ENCODE measurements at regions not wholly inside any gene's neighbourhood (a gene's known extent, or its start where the extent isn't known, plus 50 kb on each side); places are given as distances from the start of the nearest gene placed in this dataset.
"Not testable (repeated sequence)": the region's sequence is repeated elsewhere in the genome, so short reads cannot be mapped to it uniquely, and the experiment has no call there.

GRCh38 chr2:194674043-194674442, 983.0 kb upstream of the SLC39A10 start:
- no peaks in the 10 kb centered on the region for H3K36me3 ChIP-seq
- intact Hi-C loops (cut with DNase I): no loop called here
- WGBS, 2 donors: 59 to 75% methylated on average over 1 of the region's 1 CpG
- peaks cover 0 to 2% (median 0%) of the 10 kb centered on the region in 4 donors for H3K9me3 ChIP-seq
- no peaks in the 10 kb centered on the region for H3K4me1 ChIP-seq
- DNase-seq: no peak
- H3K27ac ChIP-seq: no peak overlapping the region
- no peak overlapping the region for H3K4me3 ChIP-seq
- no peaks in the 10 kb centered on the region for H3K27me3 ChIP-seq
- TF ChIP-seq POLR2A (IDR thresholded peaks at IDR 0.05) (no peak), CTCF (IDR thresholded peaks at IDR 0.05) (no peak), POLR2AphosphoS5 (IDR thresholded peaks at IDR 0.05) (no peak), EP300 (IDR thresholded peaks at IDR 0.05) (no peak)

- 87 to 89% methylated on average over 3 of the region's 3 CpGs for WGBS, 2 donors
Observed at GRCh38 chr2:194672994-194673393, 984.0 kb upstream of the SLC39A10 start.

DNA sequence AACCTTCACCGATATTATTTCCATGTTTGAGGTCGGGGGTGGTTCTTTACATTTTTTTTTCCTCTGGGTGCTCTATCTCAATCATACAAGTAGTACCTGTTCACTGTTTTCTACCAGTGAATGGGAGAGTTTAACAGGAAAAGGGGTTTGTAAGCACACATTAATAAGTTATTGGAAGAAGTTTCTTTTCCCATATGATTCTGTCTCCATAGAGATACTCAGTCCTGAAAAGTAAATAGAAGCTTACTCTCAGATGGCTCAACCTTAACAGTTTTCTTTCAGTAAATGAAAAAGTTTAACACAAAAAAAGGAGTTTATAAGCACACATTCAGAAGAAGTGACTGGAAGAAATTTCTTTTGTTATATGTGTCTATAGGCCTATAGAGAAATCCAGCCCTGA, 995.6 kb upstream of the SLC39A10 start:
- 93 to 94% methylated on average over 2 of the region's 2 CpGs for WGBS, 2 donors
- TF ChIP-seq POLR2AphosphoS5 (IDR thresholded peaks at IDR 0.05): no peak
- no peak for TF ChIP-seq CTCF (IDR thresholded peaks at IDR 0.05)
- TF ChIP-seq EP300 (IDR thresholded peaks at IDR 0.05): no peak
- TF ChIP-seq POLR2A (IDR thresholded peaks at IDR 0.05): no peak
- Histone ChIP-seq H3K27ac (no peak overlapping the region), H3K9me3 (no peaks in the 10 kb centered on the region), H3K36me3 (no peaks in the 10 kb centered on the region), H3K27me3 (no peaks in the 10 kb centered on the region), H3K4me1 (peaks cover 0 to 4% (median 0%) of the 10 kb centered on the region in 4 donors), H3K4me3 (no peak overlapping the region)
- no peak for DNase-seq
- intact Hi-C loops (cut with DNase I): no loop called here

More at GRCh38 chr2:194672994-194673393, 984.0 kb upstream of the SLC39A10 start:
- intact Hi-C loops (cut with DNase I): no loop called here
- no peak for DNase-seq
- no peak overlapping the region for H3K4me3 ChIP-seq
- H3K9me3 ChIP-seq: peaks cover 0 to 2% (median 0%) of the 10 kb centered on the region in 4 donors
- TF ChIP-seq CTCF (IDR thresholded peaks at IDR 0.05) (no peak), POLR2A (IDR thresholded peaks at IDR 0.05) (no peak), POLR2AphosphoS5 (IDR thresholded peaks at IDR 0.05) (no peak), EP300 (IDR thresholded peaks at IDR 0.05) (no peak)
- H3K27ac ChIP-seq: no peak overlapping the region
- no peaks in the 10 kb centered on the region for H3K27me3 ChIP-seq
- H3K4me1 ChIP-seq: no peaks in the 10 kb centered on the region
- no peaks in the 10 kb centered on the region for H3K36me3 ChIP-seq

DNA sequence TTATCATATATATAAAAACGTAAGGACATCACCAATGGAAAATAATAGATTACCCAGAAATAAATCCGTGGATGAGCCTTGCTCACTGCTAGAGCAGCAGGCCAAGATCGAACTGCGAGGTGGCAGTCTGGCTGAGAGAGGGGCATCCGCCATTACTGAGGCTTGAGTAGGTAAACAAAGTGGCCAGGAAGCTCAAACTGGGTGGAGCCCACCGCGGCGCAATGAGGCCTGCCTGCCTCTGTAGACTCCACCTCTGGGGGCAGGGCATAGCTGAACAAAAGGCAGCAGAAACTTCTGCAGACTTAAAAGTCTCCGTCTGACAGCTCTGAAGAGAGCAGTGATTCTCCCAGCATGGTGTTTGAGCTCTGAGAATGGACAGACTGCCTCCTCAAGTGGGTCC, 1018.0 kb upstream of the SLC39A10 start:
- H3K27me3 ChIP-seq; intact Hi-C loops (cut with DNase I); H3K36me3 ChIP-seq; H3K9me3 ChIP-seq; H3K27ac ChIP-seq; DNase-seq; H3K4me3 ChIP-seq; H3K4me1 ChIP-seq: not testable (repeated sequence)
- 85 to 90% methylated on average over 9 of the region's 9 CpGs for WGBS, 2 donors

- no peak overlapping the region for H3K4me3 ChIP-seq
- intact Hi-C loops (cut with DNase I): no loop called here
- H3K27ac ChIP-seq: no peak overlapping the region
- H3K4me1 ChIP-seq: peaks cover 0 to 13% (median 7%) of the 10 kb centered on the region in 4 donors
- H3K9me3 ChIP-seq: no peaks in the 10 kb centered on the region
- DNase-seq: no peak
- no peaks in the 10 kb centered on the region for H3K36me3 ChIP-seq
- 78 to 83% methylated on average over 6 of the region's 6 CpGs for WGBS, 2 donors
- TF ChIP-seq EP300 (IDR thresholded peaks at IDR 0.05) (no peak), CTCF (IDR thresholded peaks at IDR 0.05) (no peak), POLR2A (IDR thresholded peaks at IDR 0.05) (no peak), POLR2AphosphoS5 (IDR thresholded peaks at IDR 0.05) (no peak)
- no peaks in the 10 kb centered on the region for H3K27me3 ChIP-seq
Observed at GRCh38 chr2:194621945-194622344, 1035.1 kb upstream of the SLC39A10 start.

All from sigmoid colon (tissue), 6 donors.